H1 (cell line): ENCODE measurements at regions not wholly inside any gene's neighbourhood (a gene's known extent, or its start where the extent isn't known, plus 50 kb on each side); places are given as distances from the start of the nearest gene placed in this dataset.

ENCODE experiments used
- CREB1 ChIP-seq: IDR thresholded peaks from 2 replicates; pipeline ENCODE4 v1.6.1; 2012; ENCODE audit warnings: inconsistent platforms
- CTCF ChIP-seq, 3 experiments: IDR thresholded peaks; 1 replicate in 2 of 3; 2 replicates in 1 of 3; pipeline versions ENCODE4 v1.5.1 to v1.6.1; 2011; ENCODE audit warnings: low read length in 3 of 3, mild to moderate bottlenecking in 3 of 3, inconsistent platforms in 2 of 3, low read depth in 1 of 3, moderate library complexity in 1 of 3; ENCODE audit not compliant: insufficient read depth in 1 of 3; ENCODE audit errors: control extremely low read depth in 1 of 3
- E2F6 ChIP-seq: IDR thresholded peaks from 2 replicates; pipeline ENCODE4 v1.6.1; 2012; ENCODE audit warnings: inconsistent platforms
- HDAC6 ChIP-seq: IDR thresholded peaks from one replicate; pipeline ENCODE4 v1.7.1; 2012; ENCODE audit warnings: low read depth, mild to moderate bottlenecking, inconsistent platforms, low read length, moderate library complexity
- RXRA ChIP-seq: IDR thresholded peaks from 2 replicates; pipeline ENCODE4 v1.6.1; 2011; ENCODE audit warnings: low read depth, mild to moderate bottlenecking, low read length, moderate library complexity; ENCODE audit not compliant: insufficient read depth
- SP1 ChIP-seq: IDR thresholded peaks from 2 replicates; pipeline ENCODE4 v1.6.1; 2011; ENCODE audit warnings: low read depth, low read length
- TEAD4 ChIP-seq: IDR thresholded peaks from 2 replicates; pipeline ENCODE4 v1.6.1; 2012; ENCODE audit warnings: low read depth, low read length, inconsistent platforms, mixed read lengths

GRCh38 chrX:11970578-11971359 lies 167.5 kb upstream of the FRMPD4 start:
- TF ChIP-seq CTCF (IDR thresholded peaks at IDR 0.05; ENCODE audit: control extremely low read depth in 1 of 3, insufficient read depth in 1 of 3, low read depth in 1 of 3, low read length in 3 of 3), result no peak
- no peak for TF ChIP-seq SP1
- TF ChIP-seq RXRA, result no peak
- TF ChIP-seq E2F6, result no peak
- TF ChIP-seq HDAC6, result no peak
- TF ChIP-seq CREB1, result no peak
- no peak for TF ChIP-seq TEAD4
